Chondrocyte (in vitro differentiated cells): ENCODE measurements at regions not wholly inside any gene's neighbourhood (a gene's known extent, or its start where the extent isn't known, plus 50 kb on each side); places are given as distances from the start of the nearest gene placed in this dataset.
A peak's percentile ranks its signal among the peaks of the same experiment; 100 is the strongest.

Experiments
- DNase-seq: peaks from one replicate; pipeline ENCODE4 v3.0.0; 2021; ENCODE audit warnings: mixed read lengths, low spot score
- H3K27ac Mint-ChIP-seq: one replicate; pipeline ENCODE4 v1.8.0; 2021; ENCODE audit warnings: mild to moderate bottlenecking, moderate library complexity, mixed read lengths; ENCODE audit not compliant: unreplicated experiment
- H3K27me3 Mint-ChIP-seq: 2 replicates; pipeline ENCODE4 v1.8.0; 2021; ENCODE audit warnings: low read depth, mixed read lengths
- H3K36me3 Mint-ChIP-seq: 2 replicates; pipeline ENCODE4 v1.8.0; 2021; ENCODE audit warnings: low read depth, mixed read lengths
- H3K4me1 Mint-ChIP-seq: 2 replicates; pipeline ENCODE4 v1.8.0; 2021; ENCODE audit warnings: low read depth, mild to moderate bottlenecking, mixed read lengths
- H3K4me3 Mint-ChIP-seq: one replicate; pipeline ENCODE4 v1.8.0; 2021; ENCODE audit warnings: mild to moderate bottlenecking, moderate library complexity, mixed read lengths; ENCODE audit not compliant: unreplicated experiment
- H3K9me3 Mint-ChIP-seq: 2 replicates; pipeline ENCODE4 v1.8.0; 2021; ENCODE audit warnings: low read depth, mixed read lengths
- TF ChIP-seq, protein P1 (sequence below): fragments of 200-600 bp; sonication (generic); IDR thresholded peaks from 2 replicates; pipeline ENCODE4 v1.5.0; 2021; ENCODE audit warnings: antibody characterized with exemption, mild to moderate bottlenecking, moderate library complexity

GRCh38 chr5:110073534-110073933 is 383.8 kb downstream of the MAN2A1 start:
- TF ChIP-seq, protein P1, sequence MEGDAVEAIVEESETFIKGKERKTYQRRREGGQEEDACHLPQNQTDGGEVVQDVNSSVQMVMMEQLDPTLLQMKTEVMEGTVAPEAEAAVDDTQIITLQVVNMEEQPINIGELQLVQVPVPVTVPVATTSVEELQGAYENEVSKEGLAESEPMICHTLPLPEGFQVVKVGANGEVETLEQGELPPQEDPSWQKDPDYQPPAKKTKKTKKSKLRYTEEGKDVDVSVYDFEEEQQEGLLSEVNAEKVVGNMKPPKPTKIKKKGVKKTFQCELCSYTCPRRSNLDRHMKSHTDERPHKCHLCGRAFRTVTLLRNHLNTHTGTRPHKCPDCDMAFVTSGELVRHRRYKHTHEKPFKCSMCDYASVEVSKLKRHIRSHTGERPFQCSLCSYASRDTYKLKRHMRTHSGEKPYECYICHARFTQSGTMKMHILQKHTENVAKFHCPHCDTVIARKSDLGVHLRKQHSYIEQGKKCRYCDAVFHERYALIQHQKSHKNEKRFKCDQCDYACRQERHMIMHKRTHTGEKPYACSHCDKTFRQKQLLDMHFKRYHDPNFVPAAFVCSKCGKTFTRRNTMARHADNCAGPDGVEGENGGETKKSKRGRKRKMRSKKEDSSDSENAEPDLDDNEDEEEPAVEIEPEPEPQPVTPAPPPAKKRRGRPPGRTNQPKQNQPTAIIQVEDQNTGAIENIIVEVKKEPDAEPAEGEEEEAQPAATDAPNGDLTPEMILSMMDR: no peak
- Mint-ChIP-seq H3K9me3 (peaks cover 42% of the 10 kb centered on the region), H3K27me3 (no peaks in the 10 kb centered on the region), H3K27ac (no peak overlapping the region), H3K4me3 (no peak overlapping the region), H3K4me1 (peaks cover 11% of the 10 kb centered on the region), H3K36me3 (peaks cover 12% of the 10 kb centered on the region)
- DNase-seq: no peak

GRCh38 chr5:110075656-110076055 is 385.9 kb downstream of the MAN2A1 start:
- H3K4me1 Mint-ChIP-seq: peaks cover 11% of the 10 kb centered on the region
- H3K27me3 Mint-ChIP-seq: no peaks in the 10 kb centered on the region
- TF ChIP-seq, protein P1: no peak
- H3K36me3 Mint-ChIP-seq: peaks cover 8% of the 10 kb centered on the region
- peaks cover 23% of the 10 kb centered on the region for H3K9me3 Mint-ChIP-seq
- no peak for DNase-seq
- peak overlapping the region; percentile 46 for H3K27ac Mint-ChIP-seq
- H3K4me3 Mint-ChIP-seq: no peak overlapping the region

- Mint-ChIP-seq H3K9me3 (peaks cover 16% of the 10 kb centered on the region), H3K4me1 (peaks cover 11% of the 10 kb centered on the region), H3K27ac (no peak overlapping the region), H3K4me3 (no peak overlapping the region), H3K27me3 (no peaks in the 10 kb centered on the region), H3K36me3 (peaks cover 8% of the 10 kb centered on the region)
- TF ChIP-seq, protein P1: no peak
- DNase-seq: no peak
These were observed 387.4 kb downstream of the MAN2A1 start for GRCh38 chr5:110077147-110077546.

GRCh38 chr5:110082194-110082593 is 392.5 kb downstream of the MAN2A1 start:
- Mint-ChIP-seq H3K4me1 (peaks cover 8% of the 10 kb centered on the region), H3K36me3 (no peaks in the 10 kb centered on the region), H3K27ac (no peak overlapping the region), H3K4me3 (no peak overlapping the region), H3K9me3 (no peaks in the 10 kb centered on the region), H3K27me3 (no peaks in the 10 kb centered on the region)
- no peak for DNase-seq
- TF ChIP-seq, protein P1: no peak

- TF ChIP-seq, protein P1: no peak
- no peak for DNase-seq
- Mint-ChIP-seq H3K4me3 (no peak overlapping the region), H3K27ac (no peak overlapping the region), H3K4me1 (peaks cover 9% of the 10 kb centered on the region), H3K9me3 (no peaks in the 10 kb centered on the region), H3K36me3 (no peaks in the 10 kb centered on the region), H3K27me3 (no peaks in the 10 kb centered on the region)
These were observed 393.1 kb downstream of the MAN2A1 start for GRCh38 chr5:110082863-110083262.
